Progenitor cell of endocrine pancreas (in vitro differentiated cells): ENCODE measurements at regions not wholly inside any gene's neighbourhood (a gene's known extent, or its start where the extent isn't known, plus 50 kb on each side); places are given as distances from the start of the nearest gene placed in this dataset.

Experiments
- DNase-seq: peaks from one replicate; pipeline ENCODE4 v3.0.0; 2021; ENCODE audit warnings: low spot score; ENCODE audit not compliant: unreplicated experiment
- H3K27ac Mint-ChIP-seq: 2 replicates; pipeline ENCODE4 v1.8.0; 2021; ENCODE audit warnings: mild to moderate bottlenecking, moderate library complexity, mixed read lengths
- H3K27me3 Mint-ChIP-seq: 2 replicates; pipeline ENCODE4 v1.8.0; 2021; ENCODE audit warnings: mixed read lengths
- H3K36me3 Mint-ChIP-seq: 2 replicates; pipeline ENCODE4 v1.8.0; 2022; ENCODE audit warnings: mixed read lengths; ENCODE audit not compliant: insufficient read depth
- H3K4me1 Mint-ChIP-seq: 2 replicates; pipeline ENCODE4 v1.8.0; 2021; ENCODE audit warnings: low read depth, mixed read lengths
- H3K4me3 Mint-ChIP-seq: 2 replicates; pipeline ENCODE4 v1.8.0; 2021; ENCODE audit warnings: low read depth, mild to moderate bottlenecking, moderate library complexity, mixed read lengths
- H3K9me3 Mint-ChIP-seq: 2 replicates; pipeline ENCODE4 v1.8.0; 2021; ENCODE audit warnings: low read depth, mixed read lengths
- CTCF ChIP-seq: fragments of 200-600 bp; sonication (generic); IDR thresholded peaks from one replicate; pipeline ENCODE4 v1.5.0; 2021; ENCODE audit warnings: antibody characterized with exemption, mild to moderate bottlenecking; ENCODE audit not compliant: unreplicated experiment

GRCh38 chr20:56841346-56841908 is 212.3 kb downstream of the TFAP2C start:
- Mint-ChIP-seq H3K36me3 (no peaks in the 10 kb centered on the region), H3K4me1 (no peaks in the 10 kb centered on the region), H3K27ac (no peak overlapping the region), H3K27me3 (peaks cover 45% of the 10 kb centered on the region), H3K9me3 (no peaks in the 10 kb centered on the region), H3K4me3 (no peak overlapping the region)
- TF ChIP-seq CTCF, result no peak
- no peak for DNase-seq

GRCh38 chr20:56842056-56842455 is 212.9 kb downstream of the TFAP2C start:
- Mint-ChIP-seq H3K27ac (no peak overlapping the region), H3K9me3 (no peaks in the 10 kb centered on the region), H3K4me1 (no peaks in the 10 kb centered on the region), H3K36me3 (no peaks in the 10 kb centered on the region), H3K4me3 (no peak overlapping the region), H3K27me3 (peaks cover 42% of the 10 kb centered on the region)
- TF ChIP-seq CTCF, result no peak
- no peak for DNase-seq

GRCh38 chr20:56843386-56843785 is 214.3 kb downstream of the TFAP2C start:
- Mint-ChIP-seq H3K4me3 (no peak overlapping the region), H3K27me3 (peaks cover 32% of the 10 kb centered on the region), H3K4me1 (no peaks in the 10 kb centered on the region), H3K27ac (no peak overlapping the region), H3K9me3 (no peaks in the 10 kb centered on the region), H3K36me3 (no peaks in the 10 kb centered on the region)
- TF ChIP-seq CTCF, result no peak
- DNase-seq, result no peak

GRCh38 chr20:56843817-56844216 is 214.7 kb downstream of the TFAP2C start:
- no peak overlapping the region for H3K27ac Mint-ChIP-seq
- H3K4me1 Mint-ChIP-seq, result no peaks in the 10 kb centered on the region
- no peak for TF ChIP-seq CTCF
- no peak for DNase-seq
- H3K27me3 Mint-ChIP-seq, result peaks cover 28% of the 10 kb centered on the region
- H3K4me3 Mint-ChIP-seq, result no peak overlapping the region
- no peaks in the 10 kb centered on the region for H3K36me3 Mint-ChIP-seq
- no peaks in the 10 kb centered on the region for H3K9me3 Mint-ChIP-seq

GRCh38 chr20:56845546-56846086 is 216.5 kb downstream of the TFAP2C start:
- Mint-ChIP-seq H3K27me3 (peaks cover 25% of the 10 kb centered on the region), H3K4me3 (no peak overlapping the region), H3K27ac (no peak overlapping the region), H3K36me3 (no peaks in the 10 kb centered on the region), H3K4me1 (no peaks in the 10 kb centered on the region), H3K9me3 (no peaks in the 10 kb centered on the region)
- no peak for TF ChIP-seq CTCF
- no peak for DNase-seq
